ENCODE measurements at regions not wholly inside any gene's neighbourhood (a gene's known extent, or its start where the extent isn't known, plus 50 kb on each side); places are given as distances from the start of the nearest gene placed in this dataset.

DNA sequence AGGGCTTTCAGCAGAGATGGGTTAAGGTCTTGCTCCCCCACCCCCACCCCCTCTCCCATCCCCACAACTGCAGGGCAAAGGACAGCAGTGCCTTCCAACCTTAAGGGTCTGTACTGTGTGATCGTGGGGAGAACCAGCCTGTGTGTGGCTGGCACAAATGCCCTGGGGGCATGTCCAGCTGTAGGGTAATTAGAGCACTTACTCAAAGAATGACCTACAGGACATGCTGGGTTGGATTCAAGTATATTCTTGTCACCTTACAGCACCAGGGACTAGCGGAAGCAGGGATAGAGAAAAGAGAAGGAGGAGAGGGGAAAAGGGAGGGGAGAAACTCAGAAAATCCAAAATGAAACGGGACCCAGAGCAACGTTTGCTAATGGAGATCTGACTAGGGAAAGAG lies 191.3 kb upstream of the GATB start:
- TF ChIP-seq, protein P1, sequence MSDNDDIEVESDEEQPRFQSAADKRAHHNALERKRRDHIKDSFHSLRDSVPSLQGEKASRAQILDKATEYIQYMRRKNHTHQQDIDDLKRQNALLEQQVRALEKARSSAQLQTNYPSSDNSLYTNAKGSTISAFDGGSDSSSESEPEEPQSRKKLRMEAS (IDR thresholded peaks at IDR 0.05; ENCODE audit: low read depth, low read length): no peak
- TF ChIP-seq ESRRA (IDR thresholded peaks at IDR 0.05; ENCODE audit: low read length) (no peak), NRF1 (conservative IDR thresholded peaks at IDR 0.05; ENCODE audit: low read depth, low read length) (no peak), SRF (IDR thresholded peaks at IDR 0.05; ENCODE audit: low read depth in 2 of 2, low read length in 2 of 2) (no peak), ZNF207 (IDR thresholded peaks at IDR 0.05; ENCODE audit: borderline replicate concordance) (no peak), CEBPB (IDR thresholded peaks at IDR 0.05; ENCODE audit: borderline replicate concordance in 1 of 2, low read depth in 2 of 2, low read length in 2 of 2) (no peak), EZH2 (IDR thresholded peaks at IDR 0.05; ENCODE audit: borderline replicate concordance, control insufficient read depth, low read depth, low read length) (no peak), ZNF274 (IDR thresholded peaks at IDR 0.05; ENCODE audit: insufficient read depth, insufficient read length) (no peak), YY1 (IDR thresholded peaks at IDR 0.05; ENCODE audit: low read depth, low read length) (no peak), STAT1 (conservative IDR thresholded peaks at IDR 0.05) (no peak)
- TF ChIP-seq, protein P2, sequence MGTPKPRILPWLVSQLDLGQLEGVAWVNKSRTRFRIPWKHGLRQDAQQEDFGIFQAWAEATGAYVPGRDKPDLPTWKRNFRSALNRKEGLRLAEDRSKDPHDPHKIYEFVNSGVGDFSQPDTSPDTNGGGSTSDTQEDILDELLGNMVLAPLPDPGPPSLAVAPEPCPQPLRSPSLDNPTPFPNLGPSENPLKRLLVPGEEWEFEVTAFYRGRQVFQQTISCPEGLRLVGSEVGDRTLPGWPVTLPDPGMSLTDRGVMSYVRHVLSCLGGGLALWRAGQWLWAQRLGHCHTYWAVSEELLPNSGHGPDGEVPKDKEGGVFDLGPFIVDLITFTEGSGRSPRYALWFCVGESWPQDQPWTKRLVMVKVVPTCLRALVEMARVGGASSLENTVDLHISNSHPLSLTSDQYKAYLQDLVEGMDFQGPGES (IDR thresholded peaks at IDR 0.05): no peak

Measured in GM12878 (cell line).